SK-N-SH (cell line): ENCODE measurements at regions not wholly inside any gene's neighbourhood (a gene's known extent, or its start where the extent isn't known, plus 50 kb on each side); places are given as distances from the start of the nearest gene placed in this dataset.

Experiments
- CTCF ChIA-PET: fragments of 300-600, 350-600 bp; formaldehyde crosslinking; extraction: SDS; loops from one replicate; lab custom pipeline; 2021; lab: Yijun Ruan, JAX
- POLR2A ChIA-PET: fragments of 350-600 bp; sonication (Branson Sonifier 250); formaldehyde crosslinking; extraction: SDS; loops from one replicate; lab custom pipeline; 2020; ENCODE audit warnings: antibody characterized with exemption, inconsistent platforms; lab: Yijun Ruan, JAX
- DNase-seq: peaks from one replicate; pipeline ENCODE4 v3.0.0; 2012
- H2AFZ ChIP-seq: fragments of 200-600 bp; sonication (generic); 2 replicates; pipeline ENCODE4 v1.8.1; 2016; ENCODE audit warnings: antibody characterized with exemption, mild to moderate bottlenecking, low read depth
- H3F3A ChIP-seq: fragments of 200-600 bp; sonication (generic); replicated peaks from 2 replicates; pipeline ENCODE3; 2016; ENCODE audit warnings: antibody characterized with exemption, mild to moderate bottlenecking; ENCODE audit not compliant: insufficient read depth
- H3K27ac ChIP-seq, 2 experiments: fragments of 200-500 bp in 1 of 2; fragments of 200-600 bp in 1 of 2; sonication (Bioruptor generic) in 1 of 2; sonication (generic), shearing (Covaris generic) in 1 of 2; 2 replicates each; pipeline versions ENCODE4 v1.5.1 to v1.6.1; 2014 to 2016; ENCODE audit warnings: low read depth in 2 of 2, inconsistent platforms in 1 of 2, low read length in 1 of 2, mild to moderate bottlenecking in 1 of 2, mixed read lengths in 1 of 2
- H3K27me3 ChIP-seq: fragments of 200-600 bp; sonication (generic), shearing (Covaris generic); 2 replicates; pipeline ENCODE4 v1.6.1; 2016; ENCODE audit warnings: mixed run types; ENCODE audit not compliant: insufficient read depth
- H3K36me3 ChIP-seq, 2 experiments: fragments of 200-500 bp in 1 of 2; fragments of 200-600 bp in 1 of 2; sonication (Bioruptor generic) in 1 of 2; sonication (generic) in 1 of 2; replicated peaks in 1 of 2; 2 replicates each; pipeline versions ENCODE3 to v1.5.1; 2014 to 2016; ENCODE audit warnings: low read length in 1 of 2, mild to moderate bottlenecking in 1 of 2; ENCODE audit not compliant: insufficient read depth in 2 of 2, control insufficient read depth in 1 of 2
- H3K4me1 ChIP-seq, 2 experiments: fragments of 200-500 bp in 1 of 2; fragments of 200-600 bp in 1 of 2; sonication (Bioruptor generic) in 1 of 2; sonication (generic), shearing (Covaris generic) in 1 of 2; 2 replicates each; pipeline versions ENCODE4 v1.5.1 to v1.6.1; 2014 to 2016; ENCODE audit warnings: low read depth in 1 of 2, low read length in 1 of 2, mixed run types in 1 of 2; ENCODE audit not compliant: insufficient read depth in 2 of 2, control insufficient read depth in 1 of 2
- H3K4me2 ChIP-seq: fragments of 200-600 bp; sonication (generic), shearing (Covaris generic); 2 replicates; pipeline ENCODE4 v1.6.1; 2017; ENCODE audit warnings: mixed run types
- H3K4me3 ChIP-seq, 2 experiments: fragments of 200-500 bp in 1 of 2; fragments of 200-600 bp in 1 of 2; sonication (Bioruptor generic) in 1 of 2; sonication (generic), shearing (Covaris generic) in 1 of 2; 2 replicates each; pipeline versions ENCODE4 v1.5.1 to v1.8.1; 2014 to 2016; ENCODE audit warnings: low read depth in 2 of 2, inconsistent platforms in 1 of 2, low read length in 1 of 2, mild to moderate bottlenecking in 1 of 2, mixed read lengths in 1 of 2, moderate library complexity in 1 of 2
- H3K79me2 ChIP-seq: fragments of 200-600 bp; sonication (generic); 2 replicates; pipeline ENCODE4 v1.8.1; 2017; ENCODE audit warnings: mild to moderate bottlenecking; ENCODE audit not compliant: insufficient read depth
- H3K9ac ChIP-seq: fragments of 200-600 bp; sonication (generic); 2 replicates; pipeline ENCODE4 v1.6.1; 2017; ENCODE audit warnings: mixed run types
- H3K9me2 ChIP-seq: fragments of 200-600 bp; sonication (generic); 2 replicates; pipeline ENCODE4 v1.6.1; 2017; ENCODE audit warnings: mixed run types
- H3K9me3 ChIP-seq: fragments of 200-600 bp; sonication (generic); 2 replicates; pipeline ENCODE4 v1.6.1; 2017; ENCODE audit warnings: mixed run types, mild to moderate bottlenecking, moderate library complexity
- H4K20me1 ChIP-seq: fragments of 200-600 bp; sonication (generic); 2 replicates; pipeline ENCODE4 v1.6.1; 2017; ENCODE audit warnings: mild to moderate bottlenecking, mixed run types; ENCODE audit not compliant: insufficient read depth
- CHD2 ChIP-seq: fragments of 150-350 bp; IDR thresholded peaks from 2 replicates; pipeline ENCODE4 v1.6.1; 2018; ENCODE audit warnings: low read length; ENCODE audit not compliant: partially characterized antibody
- EZH2phosphoT487 ChIP-seq: fragments of 200-600 bp; sonication (generic); IDR thresholded peaks from 2 replicates; pipeline ENCODE4 v1.6.1; 2017; ENCODE audit warnings: low read depth, mixed run types, mild to moderate bottlenecking, antibody characterized with exemption, moderate library complexity, borderline replicate concordance
- FOXJ3 ChIP-seq: sonication (generic); formaldehyde crosslinking; IDR thresholded peaks from 2 replicates; pipeline ENCODE4 v1.5.1; 2020; ENCODE audit warnings: mild to moderate bottlenecking, missing genetic modification reagents
- GABPA ChIP-seq: IDR thresholded peaks from 2 replicates; pipeline ENCODE4 v1.4.0; 2012; ENCODE audit warnings: low read depth, mild to moderate bottlenecking
- MEF2A ChIP-seq: IDR thresholded peaks from 2 replicates; pipeline ENCODE4 v1.4.0; 2012; ENCODE audit warnings: low read depth, borderline replicate concordance
- MXI1 ChIP-seq: IDR thresholded peaks from 2 replicates; pipeline ENCODE4 v1.6.1; 2012; ENCODE audit warnings: mild to moderate bottlenecking, low read depth, low read length, improper control_type of control experiment
- NFIC ChIP-seq: IDR thresholded peaks from 2 replicates; pipeline ENCODE4 v1.4.0; 2012; ENCODE audit warnings: borderline replicate concordance
- NRF1 ChIP-seq: IDR thresholded peaks from 2 replicates; pipeline ENCODE4 v1.6.1; 2012; ENCODE audit warnings: low read depth, mild to moderate bottlenecking, low read length
- POLR2AphosphoS5 ChIP-seq: IDR thresholded peaks from 2 replicates; pipeline ENCODE4 v1.6.1; 2012; ENCODE audit warnings: low read depth, low read length
- RFX5 ChIP-seq: IDR thresholded peaks from 2 replicates; pipeline ENCODE4 v1.6.1; 2012; ENCODE audit warnings: mild to moderate bottlenecking, improper control_type of control experiment, low read length
- SIN3A ChIP-seq: IDR thresholded peaks from 2 replicates; pipeline ENCODE4 v1.6.1; 2012; ENCODE audit warnings: low read depth, mild to moderate bottlenecking, low read length, moderate library complexity, borderline replicate concordance
- TEAD4 ChIP-seq: IDR thresholded peaks from 2 replicates; pipeline ENCODE4 v1.4.0; 2012; ENCODE audit warnings: mild to moderate bottlenecking, borderline replicate concordance; ENCODE audit not compliant: insufficient read depth
- YY1 ChIP-seq: IDR thresholded peaks from 2 replicates; pipeline ENCODE4 v1.4.0; 2012; ENCODE audit warnings: low read depth, mild to moderate bottlenecking
- TF ChIP-seq, protein P1 (sequence below): IDR thresholded peaks from 2 replicates; pipeline ENCODE4 v1.6.1; 2012; ENCODE audit warnings: mild to moderate bottlenecking, low read depth, low read length, moderate library complexity
- TF ChIP-seq, protein P2 (sequence below): IDR thresholded peaks from 2 replicates; pipeline ENCODE4 v1.4.0; 2012; ENCODE audit warnings: low read depth, borderline replicate concordance
- TF ChIP-seq, protein P3 (sequence below): fragments of 150-350 bp; IDR thresholded peaks from 2 replicates; pipeline ENCODE4 v1.6.1; 2017; ENCODE audit warnings: antibody characterized with exemption, low read length, low read depth, borderline replicate concordance
- TF ChIP-seq, protein P4 (sequence below): fragments of 200-600 bp; sonication (generic); IDR thresholded peaks from 2 replicates; pipeline ENCODE4 v1.6.1; 2017; ENCODE audit warnings: antibody characterized with exemption, mild to moderate bottlenecking, moderate library complexity
- TF ChIP-seq, protein P5 (sequence below): fragments of 150-350 bp; IDR thresholded peaks from 2 replicates; pipeline ENCODE4 v1.6.1; 2016; ENCODE audit warnings: mild to moderate bottlenecking, low read depth, low read length

DNA sequence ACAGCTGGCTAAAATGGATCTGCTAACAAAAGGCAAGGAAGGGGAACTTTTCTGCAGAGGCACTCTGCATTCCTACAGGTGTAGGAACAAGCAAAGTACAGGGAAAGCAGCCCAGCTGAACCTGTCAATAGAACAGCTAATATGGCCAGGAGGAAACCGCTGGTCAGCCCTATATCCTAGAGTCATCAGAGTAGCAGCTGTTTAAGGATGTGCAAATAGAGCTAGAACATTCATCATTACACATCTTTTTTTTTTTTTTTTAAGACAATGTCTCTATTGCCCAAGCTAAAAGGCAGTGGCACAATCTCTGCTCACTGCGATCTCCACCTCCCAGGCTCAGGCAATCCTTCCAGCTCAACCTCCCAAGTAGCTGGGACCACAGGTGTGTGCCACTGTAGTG, 163.0 kb downstream of the BTC start (continued):
- TF ChIP-seq, protein P1, sequence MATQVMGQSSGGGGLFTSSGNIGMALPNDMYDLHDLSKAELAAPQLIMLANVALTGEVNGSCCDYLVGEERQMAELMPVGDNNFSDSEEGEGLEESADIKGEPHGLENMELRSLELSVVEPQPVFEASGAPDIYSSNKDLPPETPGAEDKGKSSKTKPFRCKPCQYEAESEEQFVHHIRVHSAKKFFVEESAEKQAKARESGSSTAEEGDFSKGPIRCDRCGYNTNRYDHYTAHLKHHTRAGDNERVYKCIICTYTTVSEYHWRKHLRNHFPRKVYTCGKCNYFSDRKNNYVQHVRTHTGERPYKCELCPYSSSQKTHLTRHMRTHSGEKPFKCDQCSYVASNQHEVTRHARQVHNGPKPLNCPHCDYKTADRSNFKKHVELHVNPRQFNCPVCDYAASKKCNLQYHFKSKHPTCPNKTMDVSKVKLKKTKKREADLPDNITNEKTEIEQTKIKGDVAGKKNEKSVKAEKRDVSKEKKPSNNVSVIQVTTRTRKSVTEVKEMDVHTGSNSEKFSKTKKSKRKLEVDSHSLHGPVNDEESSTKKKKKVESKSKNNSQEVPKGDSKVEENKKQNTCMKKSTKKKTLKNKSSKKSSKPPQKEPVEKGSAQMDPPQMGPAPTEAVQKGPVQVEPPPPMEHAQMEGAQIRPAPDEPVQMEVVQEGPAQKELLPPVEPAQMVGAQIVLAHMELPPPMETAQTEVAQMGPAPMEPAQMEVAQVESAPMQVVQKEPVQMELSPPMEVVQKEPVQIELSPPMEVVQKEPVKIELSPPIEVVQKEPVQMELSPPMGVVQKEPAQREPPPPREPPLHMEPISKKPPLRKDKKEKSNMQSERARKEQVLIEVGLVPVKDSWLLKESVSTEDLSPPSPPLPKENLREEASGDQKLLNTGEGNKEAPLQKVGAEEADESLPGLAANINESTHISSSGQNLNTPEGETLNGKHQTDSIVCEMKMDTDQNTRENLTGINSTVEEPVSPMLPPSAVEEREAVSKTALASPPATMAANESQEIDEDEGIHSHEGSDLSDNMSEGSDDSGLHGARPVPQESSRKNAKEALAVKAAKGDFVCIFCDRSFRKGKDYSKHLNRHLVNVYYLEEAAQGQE: no peak
- TF ChIP-seq YY1 (no peak), FOXJ3 (CRISPR knock-in tag) (no peak), RFX5 (no peak), GABPA (no peak), POLR2AphosphoS5 (no peak), MXI1 (no peak), EZH2phosphoT487 (no peak), CHD2 (no peak), TEAD4 (no peak), NFIC (no peak)
- TF ChIP-seq, protein P2, sequence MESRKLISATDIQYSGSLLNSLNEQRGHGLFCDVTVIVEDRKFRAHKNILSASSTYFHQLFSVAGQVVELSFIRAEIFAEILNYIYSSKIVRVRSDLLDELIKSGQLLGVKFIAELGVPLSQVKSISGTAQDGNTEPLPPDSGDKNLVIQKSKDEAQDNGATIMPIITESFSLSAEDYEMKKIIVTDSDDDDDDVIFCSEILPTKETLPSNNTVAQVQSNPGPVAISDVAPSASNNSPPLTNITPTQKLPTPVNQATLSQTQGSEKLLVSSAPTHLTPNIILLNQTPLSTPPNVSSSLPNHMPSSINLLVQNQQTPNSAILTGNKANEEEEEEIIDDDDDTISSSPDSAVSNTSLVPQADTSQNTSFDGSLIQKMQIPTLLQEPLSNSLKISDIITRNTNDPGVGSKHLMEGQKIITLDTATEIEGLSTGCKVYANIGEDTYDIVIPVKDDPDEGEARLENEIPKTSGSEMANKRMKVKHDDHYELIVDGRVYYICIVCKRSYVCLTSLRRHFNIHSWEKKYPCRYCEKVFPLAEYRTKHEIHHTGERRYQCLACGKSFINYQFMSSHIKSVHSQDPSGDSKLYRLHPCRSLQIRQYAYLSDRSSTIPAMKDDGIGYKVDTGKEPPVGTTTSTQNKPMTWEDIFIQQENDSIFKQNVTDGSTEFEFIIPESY: no peak
- TF ChIP-seq, protein P3, sequence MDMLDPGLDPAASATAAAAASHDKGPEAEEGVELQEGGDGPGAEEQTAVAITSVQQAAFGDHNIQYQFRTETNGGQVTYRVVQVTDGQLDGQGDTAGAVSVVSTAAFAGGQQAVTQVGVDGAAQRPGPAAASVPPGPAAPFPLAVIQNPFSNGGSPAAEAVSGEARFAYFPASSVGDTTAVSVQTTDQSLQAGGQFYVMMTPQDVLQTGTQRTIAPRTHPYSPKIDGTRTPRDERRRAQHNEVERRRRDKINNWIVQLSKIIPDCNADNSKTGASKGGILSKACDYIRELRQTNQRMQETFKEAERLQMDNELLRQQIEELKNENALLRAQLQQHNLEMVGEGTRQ: no peak

DNA sequence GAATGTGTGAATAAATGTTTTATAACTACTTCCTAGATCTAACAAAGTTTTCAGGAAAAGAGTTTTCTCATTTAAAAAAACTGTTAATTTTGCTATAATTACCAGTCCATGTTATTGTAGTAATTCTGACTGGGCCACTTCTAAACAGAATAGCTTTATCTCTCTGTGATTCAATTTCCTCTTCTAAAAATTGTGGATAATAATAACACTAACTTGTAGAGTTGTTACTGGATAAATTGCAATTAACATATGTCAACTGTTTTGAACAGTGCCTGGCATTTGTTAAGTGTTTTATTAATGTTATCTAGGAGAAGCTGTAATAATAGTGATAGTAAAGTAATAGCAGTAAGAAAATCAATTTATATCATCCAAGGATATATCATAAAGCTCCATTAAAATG, 162.3 kb downstream of the BTC start:
- Histone ChIP-seq H4K20me1 (no peaks in the 10 kb centered on the region), H3F3A (no peaks in the 10 kb centered on the region), H3K4me2 (no peak overlapping the region), H2AFZ (no peak overlapping the region), H3K27ac (no peak overlapping the region), H3K36me3 (no peaks in the 10 kb centered on the region), H3K4me3 (no peak overlapping the region), H3K9me2 (no peaks in the 10 kb centered on the region), H3K27me3 (peaks cover 15% of the 10 kb centered on the region), H3K9me3 (no peaks in the 10 kb centered on the region), H3K79me2 (no peaks in the 10 kb centered on the region), H3K4me1 (no peaks in the 10 kb centered on the region), H3K9ac (no peak overlapping the region)
- DNase-seq: no peak
- POLR2A ChIA-PET: no interaction called here
- CTCF ChIA-PET: no interaction called here
- no peak for TF ChIP-seq SIN3A
- TF ChIP-seq, protein P4, sequence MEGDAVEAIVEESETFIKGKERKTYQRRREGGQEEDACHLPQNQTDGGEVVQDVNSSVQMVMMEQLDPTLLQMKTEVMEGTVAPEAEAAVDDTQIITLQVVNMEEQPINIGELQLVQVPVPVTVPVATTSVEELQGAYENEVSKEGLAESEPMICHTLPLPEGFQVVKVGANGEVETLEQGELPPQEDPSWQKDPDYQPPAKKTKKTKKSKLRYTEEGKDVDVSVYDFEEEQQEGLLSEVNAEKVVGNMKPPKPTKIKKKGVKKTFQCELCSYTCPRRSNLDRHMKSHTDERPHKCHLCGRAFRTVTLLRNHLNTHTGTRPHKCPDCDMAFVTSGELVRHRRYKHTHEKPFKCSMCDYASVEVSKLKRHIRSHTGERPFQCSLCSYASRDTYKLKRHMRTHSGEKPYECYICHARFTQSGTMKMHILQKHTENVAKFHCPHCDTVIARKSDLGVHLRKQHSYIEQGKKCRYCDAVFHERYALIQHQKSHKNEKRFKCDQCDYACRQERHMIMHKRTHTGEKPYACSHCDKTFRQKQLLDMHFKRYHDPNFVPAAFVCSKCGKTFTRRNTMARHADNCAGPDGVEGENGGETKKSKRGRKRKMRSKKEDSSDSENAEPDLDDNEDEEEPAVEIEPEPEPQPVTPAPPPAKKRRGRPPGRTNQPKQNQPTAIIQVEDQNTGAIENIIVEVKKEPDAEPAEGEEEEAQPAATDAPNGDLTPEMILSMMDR: no peak
- TF ChIP-seq, protein P1: no peak
- TF ChIP-seq FOXJ3 (CRISPR knock-in tag): no peak
- no peak for TF ChIP-seq MEF2A
- TF ChIP-seq NRF1: no peak
- no peak for TF ChIP-seq YY1
- TF ChIP-seq RFX5: no peak
- TF ChIP-seq, protein P5, sequence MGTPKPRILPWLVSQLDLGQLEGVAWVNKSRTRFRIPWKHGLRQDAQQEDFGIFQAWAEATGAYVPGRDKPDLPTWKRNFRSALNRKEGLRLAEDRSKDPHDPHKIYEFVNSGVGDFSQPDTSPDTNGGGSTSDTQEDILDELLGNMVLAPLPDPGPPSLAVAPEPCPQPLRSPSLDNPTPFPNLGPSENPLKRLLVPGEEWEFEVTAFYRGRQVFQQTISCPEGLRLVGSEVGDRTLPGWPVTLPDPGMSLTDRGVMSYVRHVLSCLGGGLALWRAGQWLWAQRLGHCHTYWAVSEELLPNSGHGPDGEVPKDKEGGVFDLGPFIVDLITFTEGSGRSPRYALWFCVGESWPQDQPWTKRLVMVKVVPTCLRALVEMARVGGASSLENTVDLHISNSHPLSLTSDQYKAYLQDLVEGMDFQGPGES: no peak
- no peak for TF ChIP-seq TEAD4
